ENCODE measurements at regions not wholly inside any gene's neighbourhood (a gene's known extent, or its start where the extent isn't known, plus 50 kb on each side); places are given as distances from the start of the nearest gene placed in this dataset.

DNA sequence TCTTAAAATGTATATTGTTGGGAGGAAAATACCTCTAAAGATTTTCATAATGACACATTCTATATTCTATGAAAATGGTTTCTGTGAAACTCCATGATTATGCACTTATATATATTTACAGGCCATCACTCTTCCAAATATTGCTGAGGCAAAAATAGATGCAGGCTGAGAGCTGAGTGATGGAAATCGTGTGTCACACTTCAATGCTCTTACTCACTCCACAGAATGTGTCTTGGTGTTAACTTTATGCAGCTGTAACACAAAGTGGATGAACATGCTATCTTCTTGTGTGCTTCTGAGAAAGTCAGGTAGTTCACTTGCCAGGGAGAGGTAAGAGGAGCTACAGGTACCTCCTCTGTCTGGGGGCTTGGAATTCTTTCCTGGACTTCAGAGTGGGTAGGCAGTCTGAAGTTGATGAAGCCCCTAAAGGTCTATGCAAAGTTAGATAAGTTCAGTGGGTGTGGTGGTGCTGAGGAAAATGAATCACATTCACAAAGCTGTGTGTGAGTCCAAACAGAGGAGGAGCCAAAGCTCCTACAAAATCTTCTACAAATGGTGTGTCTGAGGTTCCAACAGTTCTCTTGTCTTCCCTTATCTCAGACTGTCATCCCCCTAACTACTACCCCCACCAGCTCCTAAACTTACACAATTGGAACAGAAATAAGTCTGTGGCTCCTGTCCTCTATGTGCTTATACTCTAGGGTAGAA is 74.2 kb upstream of the ST6GAL2 start:
- ChIA-PET POLR2A (ENCODE audit: low non-redundant PET) (no interaction called here), CTCF (interaction anchor here (0.6 kb wide), 1 partner anchor 322 kb away, joined by 3 read pairs; no protein-coding TSS in a partner anchor)
- no TSS peak for BruUV-seq (replicated peaks)
- Histone ChIP-seq H3K27ac (ENCODE audit: low read depth, low read length, poor library complexity, severe bottlenecking) (no peak overlapping the region), H3K36me3 (ENCODE audit: insufficient read depth, low read length, poor library complexity, severe bottlenecking) (no peaks in the 10 kb centered on the region), H3K27me3 (replicated peaks; ENCODE audit: insufficient read depth, low read depth, low read length, poor library complexity) (no peaks in the 10 kb centered on the region), H3K4me3 (ENCODE audit: low read depth, low read length, poor library complexity, severe bottlenecking) (no peak overlapping the region), H3K4me1 (ENCODE audit: insufficient read depth, low read length, poor library complexity, severe bottlenecking) (no peaks in the 10 kb centered on the region), H3K9me3 (ENCODE audit: low read depth, low read length, poor library complexity, severe bottlenecking) (no peaks in the 10 kb centered on the region)
- no peak for DNase-seq (ENCODE audit: low spot score)
- intact Hi-C loops (cut with micrococcal nuclease; ENCODE audit: unreplicated experiment): no loop called here
- TF ChIP-seq, protein P1, sequence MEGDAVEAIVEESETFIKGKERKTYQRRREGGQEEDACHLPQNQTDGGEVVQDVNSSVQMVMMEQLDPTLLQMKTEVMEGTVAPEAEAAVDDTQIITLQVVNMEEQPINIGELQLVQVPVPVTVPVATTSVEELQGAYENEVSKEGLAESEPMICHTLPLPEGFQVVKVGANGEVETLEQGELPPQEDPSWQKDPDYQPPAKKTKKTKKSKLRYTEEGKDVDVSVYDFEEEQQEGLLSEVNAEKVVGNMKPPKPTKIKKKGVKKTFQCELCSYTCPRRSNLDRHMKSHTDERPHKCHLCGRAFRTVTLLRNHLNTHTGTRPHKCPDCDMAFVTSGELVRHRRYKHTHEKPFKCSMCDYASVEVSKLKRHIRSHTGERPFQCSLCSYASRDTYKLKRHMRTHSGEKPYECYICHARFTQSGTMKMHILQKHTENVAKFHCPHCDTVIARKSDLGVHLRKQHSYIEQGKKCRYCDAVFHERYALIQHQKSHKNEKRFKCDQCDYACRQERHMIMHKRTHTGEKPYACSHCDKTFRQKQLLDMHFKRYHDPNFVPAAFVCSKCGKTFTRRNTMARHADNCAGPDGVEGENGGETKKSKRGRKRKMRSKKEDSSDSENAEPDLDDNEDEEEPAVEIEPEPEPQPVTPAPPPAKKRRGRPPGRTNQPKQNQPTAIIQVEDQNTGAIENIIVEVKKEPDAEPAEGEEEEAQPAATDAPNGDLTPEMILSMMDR (conservative IDR thresholded peaks at IDR 0.05; ENCODE audit: low read depth, low read length): no peak

DNA sequence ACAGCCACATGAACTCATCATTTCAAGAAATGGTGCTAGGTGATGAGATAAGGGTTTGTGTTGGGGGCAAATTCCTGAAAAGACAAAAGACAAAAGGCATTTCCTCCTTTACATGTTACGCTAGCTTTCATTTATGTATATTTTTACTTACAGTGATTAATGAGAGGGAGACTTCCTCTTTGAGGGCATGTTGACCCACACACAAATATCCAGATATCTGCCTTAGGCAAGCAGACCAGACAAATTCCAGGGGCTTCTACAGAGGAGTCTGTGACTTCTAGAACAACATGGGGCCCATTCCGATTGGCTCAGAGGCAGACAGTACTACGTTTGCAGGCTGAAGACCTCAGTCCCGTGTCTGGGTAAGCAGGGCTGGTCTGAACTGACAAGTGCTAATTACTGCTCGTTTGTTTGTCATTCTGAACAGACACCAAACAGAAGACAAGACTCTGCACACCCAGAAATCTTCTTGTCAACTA is 74.8 kb upstream of the ST6GAL2 start:
- H3K4me1 ChIP-seq (ENCODE audit: insufficient read depth, low read length, poor library complexity, severe bottlenecking): no peaks in the 10 kb centered on the region
- no peaks in the 10 kb centered on the region for H3K9me3 ChIP-seq (ENCODE audit: low read depth, low read length, poor library complexity, severe bottlenecking)
- H3K36me3 ChIP-seq (ENCODE audit: insufficient read depth, low read length, poor library complexity, severe bottlenecking): no peaks in the 10 kb centered on the region
- TF ChIP-seq, protein P1 (conservative IDR thresholded peaks at IDR 0.05; ENCODE audit: low read depth, low read length): no peak
- TF ChIP-seq EZH2 (IDR thresholded peaks at IDR 0.05; ENCODE audit: borderline replicate concordance, low read depth, low read length, poor library complexity, severe bottlenecking): no peak
- intact Hi-C loops (cut with micrococcal nuclease; ENCODE audit: unreplicated experiment): no loop called here
- H3K4me3 ChIP-seq (ENCODE audit: low read depth, low read length, poor library complexity, severe bottlenecking): no peak overlapping the region
- H3K27ac ChIP-seq (ENCODE audit: low read depth, low read length, poor library complexity, severe bottlenecking): no peak overlapping the region
- no peaks in the 10 kb centered on the region for H3K27me3 ChIP-seq (replicated peaks; ENCODE audit: insufficient read depth, low read depth, low read length, poor library complexity)
- no TSS peak for BruUV-seq (replicated peaks)
- CTCF ChIA-PET: interaction anchor here (0.6 kb wide), 1 partner anchor 323 kb away, joined by 3 read pairs; no protein-coding TSS in a partner anchor
- DNase-seq (ENCODE audit: low spot score): no peak
- POLR2A ChIA-PET (ENCODE audit: low non-redundant PET): no interaction called here

DNA sequence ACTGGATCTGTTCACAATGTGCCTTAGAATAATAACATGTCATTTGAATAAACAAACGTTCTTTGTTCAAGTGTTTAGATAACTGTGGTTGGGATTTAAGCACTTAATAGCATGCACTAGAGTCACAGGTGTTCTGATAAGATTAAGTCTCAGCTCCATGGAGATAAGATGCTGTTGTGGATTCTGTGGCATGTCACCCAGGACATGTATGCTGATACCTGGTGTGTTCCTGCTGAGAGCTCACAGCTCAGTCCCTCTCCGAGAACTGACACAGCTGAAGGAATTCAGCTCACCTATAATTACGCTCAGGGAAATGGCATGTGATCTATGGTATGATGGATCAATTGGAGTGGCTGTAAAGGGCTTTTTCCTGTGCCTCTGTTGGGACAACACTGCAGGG is 75.4 kb upstream of the ST6GAL2 start:
- CTCF ChIA-PET: no interaction called here
- no peak overlapping the region for H3K27ac ChIP-seq (ENCODE audit: low read depth, low read length, poor library complexity, severe bottlenecking)
- no peak for DNase-seq (ENCODE audit: low spot score)

More for the DNA sequence above, 75.4 kb upstream of the ST6GAL2 start:
- Histone ChIP-seq H3K4me1 (ENCODE audit: insufficient read depth, low read length, poor library complexity, severe bottlenecking) (no peaks in the 10 kb centered on the region), H3K36me3 (ENCODE audit: insufficient read depth, low read length, poor library complexity, severe bottlenecking) (no peaks in the 10 kb centered on the region), H3K27me3 (replicated peaks; ENCODE audit: insufficient read depth, low read depth, low read length, poor library complexity) (no peaks in the 10 kb centered on the region), H3K9me3 (ENCODE audit: low read depth, low read length, poor library complexity, severe bottlenecking) (no peaks in the 10 kb centered on the region), H3K4me3 (ENCODE audit: low read depth, low read length, poor library complexity, severe bottlenecking) (no peak overlapping the region)
- POLR2A ChIA-PET (ENCODE audit: low non-redundant PET): no interaction called here
- TF ChIP-seq, protein P1 (conservative IDR thresholded peaks at IDR 0.05; ENCODE audit: low read depth, low read length): no peak
- TF ChIP-seq EZH2 (IDR thresholded peaks at IDR 0.05; ENCODE audit: borderline replicate concordance, low read depth, low read length, poor library complexity, severe bottlenecking): no peak
- intact Hi-C loops (cut with micrococcal nuclease; ENCODE audit: unreplicated experiment): no loop called here
- no TSS peak for BruUV-seq (replicated peaks)

Measured in A673 (cell line).